Fibroblast of peridontal ligament (primary cell): ENCODE measurements at regions not wholly inside any gene's neighbourhood (a gene's known extent, or its start where the extent isn't known, plus 50 kb on each side); places are given as distances from the start of the nearest gene placed in this dataset.

Experiments used
- DNase-seq: peaks from one replicate; pipeline ENCODE4 v3.0.0-alpha.2; 2010; ENCODE audit errors: extremely low read depth

DNA sequence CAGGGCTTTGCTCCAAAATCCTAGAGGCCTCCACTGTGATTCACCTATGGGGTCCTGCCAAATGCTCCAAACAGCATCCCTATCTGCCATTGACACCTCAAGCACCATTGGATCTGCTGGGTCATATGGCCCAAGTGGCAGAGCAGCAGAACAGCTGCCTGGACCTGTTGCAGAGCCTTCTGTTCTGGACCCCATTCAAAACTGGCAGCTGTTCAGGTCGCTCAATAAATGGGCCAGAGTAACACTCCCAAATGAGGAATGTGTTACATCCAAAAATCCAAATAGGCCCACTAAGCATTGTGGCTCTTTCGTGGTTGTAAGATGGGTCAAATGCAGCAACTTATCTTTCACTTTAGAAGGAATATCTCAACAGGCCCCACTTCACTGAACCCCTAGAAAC is 783.6 kb downstream of the DCDC2C start:
- no peak for DNase-seq

DNA sequence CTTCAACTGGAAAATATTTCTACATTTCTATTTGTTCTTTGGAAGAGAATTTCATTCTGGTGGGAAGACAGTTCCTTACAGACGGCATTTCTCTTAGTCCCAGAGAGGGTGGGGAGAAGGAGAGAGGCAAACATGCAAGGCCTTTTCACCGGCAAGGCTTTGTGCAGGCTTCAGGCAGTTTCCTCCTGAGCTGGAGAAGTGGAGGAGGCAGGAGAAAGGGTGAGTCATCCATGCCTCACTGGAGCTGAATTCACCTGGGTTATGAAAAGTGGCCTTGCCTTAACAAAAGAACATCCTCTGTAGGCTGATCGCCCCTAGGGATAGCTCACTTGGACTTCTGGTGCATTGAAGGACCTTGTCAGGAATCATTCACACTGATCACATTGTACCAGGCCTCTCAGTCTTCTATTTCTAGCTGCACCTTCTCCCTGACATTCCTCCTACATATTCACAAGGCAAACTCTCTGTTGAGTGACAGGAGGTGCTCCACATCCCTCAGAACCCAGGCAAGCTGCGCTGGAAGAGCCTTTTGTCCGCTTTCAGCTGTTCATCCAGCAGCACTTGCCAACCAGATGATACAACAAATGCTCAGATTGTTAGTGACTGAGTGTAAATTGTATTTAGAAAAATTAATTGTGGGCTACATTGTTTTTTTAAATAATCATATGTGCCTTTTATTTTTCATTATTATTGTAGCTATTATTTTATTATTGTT is 796.1 kb downstream of the DCDC2C start:
- no peak for DNase-seq

- no peak for DNase-seq
Measured at GRCh38 chr2:4501525-4501924, 798.1 kb downstream of the DCDC2C start.

GRCh38 chr2:4502230-4502843 is 799.0 kb downstream of the DCDC2C start:
- DNase-seq, result no peak

DNA sequence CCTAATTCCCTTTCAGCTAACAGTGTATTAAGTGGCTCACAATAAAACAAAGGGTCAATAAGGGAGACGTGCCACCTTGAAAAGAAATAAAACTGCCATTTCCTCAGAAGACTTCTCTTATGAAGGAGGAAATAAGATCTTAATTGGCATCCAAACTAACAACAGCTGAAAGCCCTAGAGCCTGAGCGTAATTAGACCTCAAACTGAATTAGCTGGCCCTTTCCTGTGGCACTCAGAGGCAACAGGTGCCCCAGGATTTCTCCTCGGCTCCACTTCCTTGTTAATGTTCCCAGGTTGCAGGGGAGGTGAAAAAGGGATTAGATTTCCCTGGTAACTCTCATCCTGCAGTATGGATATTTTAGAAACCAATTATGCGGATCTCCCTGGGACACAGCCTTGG is 804.3 kb downstream of the DCDC2C start:
- no peak for DNase-seq

- no peak for DNase-seq
Measured at GRCh38 chr2:4515871-4516761, 812.7 kb downstream of the DCDC2C start.

DNA sequence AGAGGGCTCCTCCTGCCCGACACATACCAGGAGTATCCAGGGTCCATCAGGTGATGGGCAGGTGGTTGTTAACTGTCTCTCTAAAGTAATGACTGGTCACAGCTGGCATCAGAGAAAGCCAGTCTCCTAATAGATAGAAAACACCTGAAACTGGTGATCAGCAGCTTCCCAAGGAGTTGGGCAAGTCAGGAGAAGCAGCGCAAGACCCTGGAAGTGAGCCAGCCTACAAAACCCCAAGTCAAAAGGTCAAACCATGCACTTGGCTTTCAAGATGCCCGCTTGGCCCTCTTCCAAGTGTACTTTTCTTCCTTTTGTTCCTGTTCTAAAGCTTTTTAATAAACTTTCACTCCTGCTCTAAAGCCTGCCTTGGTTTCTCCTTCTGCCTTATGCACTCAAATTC is 815.2 kb downstream of the DCDC2C start:
- no peak for DNase-seq

- no peak for DNase-seq
Measured at GRCh38 chr2:4522498-4523421, 819.4 kb downstream of the DCDC2C start.

DNA sequence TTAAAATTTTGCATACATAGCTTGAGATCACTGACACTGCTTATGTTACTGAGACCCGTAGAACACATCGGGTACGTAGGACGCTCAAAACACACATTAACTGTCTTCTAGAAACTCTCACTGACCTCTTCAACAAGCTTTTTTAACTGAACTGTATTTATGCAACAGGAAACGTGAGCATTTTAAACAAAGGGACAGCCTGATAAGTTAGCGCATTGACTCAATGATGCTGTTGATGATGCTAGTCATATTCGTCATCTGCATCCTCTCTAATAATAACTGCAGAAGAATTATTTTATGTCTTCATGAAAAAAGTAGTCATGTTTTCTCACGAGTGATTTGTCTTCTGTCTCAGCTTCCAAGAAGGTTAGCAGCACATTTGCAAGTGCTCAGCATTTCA is 824.0 kb downstream of the DCDC2C start:
- DNase-seq, result no peak

GRCh38 chr2:4528246-4528645 is 824.9 kb downstream of the DCDC2C start:
- no peak for DNase-seq

GRCh38 chr2:4528773-4529172 is 825.4 kb downstream of the DCDC2C start:
- DNase-seq, result no peak

- DNase-seq, result no peak
Measured at GRCh38 chr2:4529738-4530137, 826.4 kb downstream of the DCDC2C start.

DNA sequence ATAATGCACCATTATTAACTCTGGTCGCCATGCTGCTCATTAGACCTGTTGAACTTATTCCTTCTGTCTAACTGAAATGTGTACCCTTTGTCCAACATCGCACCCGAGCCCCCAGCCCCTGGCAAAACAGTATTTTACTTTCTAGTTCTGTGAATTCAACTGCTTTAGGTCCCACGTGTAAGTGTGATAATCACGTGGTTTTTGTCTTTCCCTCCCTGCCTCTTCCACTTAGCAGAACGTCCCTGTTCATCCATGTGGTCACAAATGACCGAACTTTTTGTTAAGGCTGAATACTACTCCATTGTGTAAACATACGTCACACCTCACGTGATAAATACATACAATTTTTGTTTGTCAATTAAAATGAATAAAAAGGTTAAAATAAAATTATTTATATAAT is 826.9 kb downstream of the DCDC2C start:
- DNase-seq, result no peak

- no peak for DNase-seq
Measured at GRCh38 chr2:4533806-4534205, 830.4 kb downstream of the DCDC2C start.

- no peak for DNase-seq
Measured at GRCh38 chr2:4539121-4539520, 835.7 kb downstream of the DCDC2C start.

DNA sequence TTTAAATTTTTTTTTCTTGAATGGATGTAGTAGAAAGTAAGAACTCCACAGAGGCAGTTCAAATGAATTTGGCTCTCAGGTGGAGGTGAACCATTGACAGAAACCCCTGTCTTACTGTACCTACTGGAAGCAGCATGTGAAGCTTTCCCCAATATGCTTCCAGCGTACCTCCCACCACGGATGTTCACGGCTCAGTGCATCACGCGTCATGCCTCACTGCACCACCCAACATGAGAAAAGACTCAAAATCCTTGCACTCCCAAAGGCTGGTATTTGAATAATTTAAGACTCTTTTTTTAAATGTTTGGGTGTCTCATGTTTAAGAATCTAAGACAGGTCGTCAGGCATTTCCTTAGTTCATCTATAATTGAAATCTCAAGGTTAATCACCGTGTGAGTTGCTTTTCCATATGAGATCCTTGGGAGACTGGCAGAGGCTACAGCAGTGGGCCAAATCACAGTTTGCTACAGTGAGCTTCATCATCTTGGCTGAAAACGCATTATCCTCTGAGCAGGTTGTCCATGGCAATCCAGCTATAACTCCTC is 846.4 kb downstream of the DCDC2C start:
- DNase-seq, result no peak

DNA sequence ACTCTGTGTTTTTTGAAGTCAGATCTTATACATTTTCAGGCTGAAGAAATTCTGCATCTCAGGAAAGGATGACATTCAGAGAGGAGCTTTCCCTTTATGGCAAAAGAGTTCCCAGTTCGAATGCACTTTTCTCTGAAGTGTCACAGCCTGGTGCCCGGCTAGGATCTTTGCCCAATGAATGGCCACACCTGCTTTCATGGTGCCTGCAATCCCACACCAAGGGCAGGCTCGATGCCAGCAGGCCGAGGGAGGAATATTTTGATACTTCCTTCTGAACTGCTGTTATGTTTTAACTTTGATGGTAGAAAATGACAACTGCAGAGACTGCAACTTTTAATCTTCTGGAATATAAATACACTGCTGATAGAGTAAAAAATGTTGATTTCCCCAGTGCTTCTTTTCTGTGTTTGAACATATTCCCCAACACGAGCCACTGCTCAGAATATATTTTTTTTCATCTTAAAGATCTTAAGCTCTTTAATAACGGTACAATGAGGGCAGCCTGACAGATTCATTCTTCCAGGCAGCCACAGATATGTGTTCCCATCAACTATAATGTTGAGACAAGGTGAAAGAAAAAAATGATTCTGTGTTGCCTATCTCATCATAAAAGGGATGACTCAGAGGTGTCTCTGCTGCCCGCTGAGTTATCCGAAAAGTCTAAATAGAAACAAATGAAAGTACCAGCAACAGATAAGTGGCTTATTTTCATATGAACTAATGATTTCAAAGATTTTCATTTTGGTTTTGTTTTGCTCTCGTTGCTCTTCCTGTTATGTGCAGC is 848.5 kb downstream of the DCDC2C start:
- no peak for DNase-seq

- DNase-seq, result no peak
Measured at GRCh38 chr2:4553241-4553640, 849.9 kb downstream of the DCDC2C start.

GRCh38 chr2:4556135-4556896 is 852.9 kb downstream of the DCDC2C start:
- no peak for DNase-seq

- no peak for DNase-seq
Measured at GRCh38 chr2:4561196-4561595, 857.8 kb downstream of the DCDC2C start.
